Fibroblast of pulmonary artery (primary cell): ENCODE measurements at regions not wholly inside any gene's neighbourhood (a gene's known extent, or its start where the extent isn't known, plus 50 kb on each side); places are given as distances from the start of the nearest gene placed in this dataset.
A peak's percentile ranks its signal among the peaks of the same experiment; 100 is the strongest.

Experiments
- DNase-seq: peaks from one replicate; pipeline ENCODE4 v3.0.0-alpha.2; 2010; ENCODE audit warnings: low read depth
- H3K4me3 ChIP-seq: replicated peaks from 2 replicates; pipeline ENCODE4 v1.5.1; 2011; ENCODE audit warnings: low read depth, mild to moderate bottlenecking, control low read depth, low read length, moderate library complexity
- TF ChIP-seq, protein P1 (sequence below): IDR thresholded peaks from 2 replicates; pipeline ENCODE4 v1.5.1; 2011; ENCODE audit warnings: mild to moderate bottlenecking, control low read depth, low read length, inconsistent platforms; ENCODE audit errors: missing control alignments

DNA sequence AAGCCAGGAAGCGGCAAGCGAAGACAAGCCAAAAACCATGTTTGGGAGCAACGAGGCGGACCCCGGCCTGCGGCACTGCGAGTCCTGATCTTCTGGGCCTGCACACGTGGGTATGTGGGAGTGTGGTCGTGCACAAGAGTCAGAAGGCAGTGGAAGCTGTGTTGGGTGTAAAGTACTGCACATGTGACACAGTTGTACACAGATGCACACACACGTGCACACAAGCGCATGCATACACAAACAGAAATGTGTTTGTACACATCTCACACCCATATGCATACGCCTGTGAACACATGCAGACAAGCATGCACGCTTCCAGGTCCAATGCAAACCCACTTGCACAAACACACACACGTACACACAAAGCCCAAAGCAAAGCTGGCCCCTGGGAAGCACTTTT lies 52.6 kb upstream of the SLCO4A1 start:
- TF ChIP-seq, protein P1, sequence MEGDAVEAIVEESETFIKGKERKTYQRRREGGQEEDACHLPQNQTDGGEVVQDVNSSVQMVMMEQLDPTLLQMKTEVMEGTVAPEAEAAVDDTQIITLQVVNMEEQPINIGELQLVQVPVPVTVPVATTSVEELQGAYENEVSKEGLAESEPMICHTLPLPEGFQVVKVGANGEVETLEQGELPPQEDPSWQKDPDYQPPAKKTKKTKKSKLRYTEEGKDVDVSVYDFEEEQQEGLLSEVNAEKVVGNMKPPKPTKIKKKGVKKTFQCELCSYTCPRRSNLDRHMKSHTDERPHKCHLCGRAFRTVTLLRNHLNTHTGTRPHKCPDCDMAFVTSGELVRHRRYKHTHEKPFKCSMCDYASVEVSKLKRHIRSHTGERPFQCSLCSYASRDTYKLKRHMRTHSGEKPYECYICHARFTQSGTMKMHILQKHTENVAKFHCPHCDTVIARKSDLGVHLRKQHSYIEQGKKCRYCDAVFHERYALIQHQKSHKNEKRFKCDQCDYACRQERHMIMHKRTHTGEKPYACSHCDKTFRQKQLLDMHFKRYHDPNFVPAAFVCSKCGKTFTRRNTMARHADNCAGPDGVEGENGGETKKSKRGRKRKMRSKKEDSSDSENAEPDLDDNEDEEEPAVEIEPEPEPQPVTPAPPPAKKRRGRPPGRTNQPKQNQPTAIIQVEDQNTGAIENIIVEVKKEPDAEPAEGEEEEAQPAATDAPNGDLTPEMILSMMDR: no peak
- no peak for DNase-seq
- no peak overlapping the region for H3K4me3 ChIP-seq

DNA sequence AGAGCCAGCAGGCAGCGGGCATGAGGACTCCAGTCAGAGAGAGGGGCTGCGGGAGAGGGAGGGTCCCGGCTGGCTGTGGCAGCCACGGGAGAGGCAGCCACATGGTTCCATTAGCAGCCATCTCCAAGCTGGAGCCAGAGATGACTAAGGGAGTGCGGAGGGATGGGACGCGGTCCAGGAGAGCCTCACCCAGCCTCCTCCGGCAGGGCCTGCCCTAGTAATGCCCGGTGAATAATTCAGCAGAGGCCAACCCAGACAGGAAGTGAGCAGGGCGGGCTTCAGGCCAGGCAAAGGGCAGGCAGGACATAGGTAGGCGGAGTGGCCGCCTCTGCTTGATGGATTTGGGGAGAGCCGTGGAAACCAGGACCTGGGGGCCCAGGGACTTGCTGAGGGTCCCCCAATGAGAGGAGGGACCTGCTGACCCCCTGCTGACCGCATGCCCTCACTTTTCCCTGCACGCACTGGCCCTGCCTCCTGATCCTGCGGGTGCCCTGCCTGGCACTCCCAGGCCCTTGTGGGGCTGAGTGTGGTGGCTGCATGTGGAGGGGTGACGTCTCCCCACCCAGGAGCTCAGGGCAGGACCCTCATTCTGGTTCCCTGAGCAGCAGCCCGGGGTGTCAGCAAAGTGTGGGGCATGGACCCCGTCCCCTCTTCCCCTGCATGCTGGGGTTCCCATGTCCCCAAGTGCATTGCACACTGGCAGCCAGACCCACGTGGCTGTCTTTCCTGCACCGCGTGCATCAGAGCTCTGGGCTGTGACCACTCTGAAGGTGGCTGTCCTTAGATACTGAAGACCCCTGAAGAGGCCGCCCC lies 51.8 kb upstream of the SLCO4A1 start:
- no peak overlapping the region for H3K4me3 ChIP-seq
- TF ChIP-seq, protein P1: no peak
- peak; percentile 69 for DNase-seq

DNA sequence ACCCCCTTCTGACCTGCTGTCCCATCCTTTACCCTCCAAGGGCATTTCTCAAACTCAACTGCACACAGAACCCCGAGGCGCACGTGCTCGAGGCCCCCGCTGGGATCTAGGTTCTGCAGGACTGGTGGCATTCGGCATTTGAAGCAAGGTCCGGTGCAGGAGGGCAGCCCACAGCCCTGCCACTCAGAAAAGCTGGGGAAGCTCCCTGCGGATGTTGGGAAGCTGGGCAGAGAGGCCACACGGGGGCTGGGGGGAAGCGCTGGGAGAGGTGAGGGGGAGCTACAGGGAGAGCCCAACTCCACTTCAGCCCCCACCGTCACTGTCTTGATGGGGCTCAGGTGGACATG lies 51.2 kb upstream of the SLCO4A1 start:
- TF ChIP-seq, protein P1: no peak
- DNase-seq: no peak
- no peak overlapping the region for H3K4me3 ChIP-seq

DNA sequence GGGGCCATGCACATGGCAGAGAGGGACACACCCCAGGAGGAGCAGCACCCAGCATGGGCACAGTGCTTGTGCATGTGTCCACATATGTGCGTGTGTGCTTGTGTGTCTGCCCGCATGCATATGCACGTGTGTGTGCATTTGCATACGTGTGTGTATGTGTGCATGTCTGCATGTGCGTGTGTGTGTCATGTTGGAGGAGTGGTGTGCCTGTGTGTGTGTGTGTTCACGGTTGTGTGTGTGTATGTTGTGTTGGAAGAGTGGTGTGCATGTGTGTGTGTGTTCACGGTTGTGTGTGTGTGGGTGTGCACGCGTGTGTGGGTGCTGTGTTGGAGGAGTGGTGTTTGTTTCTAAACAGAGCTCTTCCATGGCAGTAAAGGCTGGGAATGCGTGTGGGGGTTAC lies 50.7 kb upstream of the SLCO4A1 start:
- no peak for DNase-seq
- TF ChIP-seq, protein P1: no peak
- H3K4me3 ChIP-seq: no peak overlapping the region
